Hepatocyte (in vitro differentiated cells): ENCODE measurements at regions not wholly inside any gene's neighbourhood (a gene's known extent, or its start where the extent isn't known, plus 50 kb on each side); places are given as distances from the start of the nearest gene placed in this dataset.

Experiments used
- DNase-seq: peaks from one replicate; pipeline ENCODE4 v3.0.0-alpha.2; 2016; ENCODE audit warnings: low spot score
- H2AFZ ChIP-seq: fragments of 200-600 bp; sonication (generic); 2 replicates; pipeline ENCODE4 v1.6.0; 2016; ENCODE audit warnings: antibody characterized with exemption, mild to moderate bottlenecking
- H3K27ac ChIP-seq: fragments of 200-600 bp; sonication (generic); 2 replicates; pipeline ENCODE4 v1.5.1; 2016; ENCODE audit warnings: mild to moderate bottlenecking
- H3K27me3 ChIP-seq: fragments of 200-600 bp; sonication (generic); 2 replicates; pipeline ENCODE4 v1.6.1; 2016
- H3K36me3 ChIP-seq: fragments of 200-600 bp; sonication (generic); replicated peaks from 2 replicates; pipeline ENCODE4 v1.5.1; 2016; ENCODE audit warnings: low read depth; ENCODE audit not compliant: insufficient read depth
- H3K4me1 ChIP-seq: fragments of 200-600 bp; sonication (generic); 2 replicates; pipeline ENCODE4 v1.5.1; 2016; ENCODE audit warnings: mild to moderate bottlenecking, moderate library complexity; ENCODE audit not compliant: insufficient read depth
- H3K4me2 ChIP-seq: fragments of 200-600 bp; sonication (generic); 2 replicates; pipeline ENCODE4 v1.6.0; 2016
- H3K4me3 ChIP-seq: fragments of 200-600 bp; sonication (generic); 2 replicates; pipeline ENCODE4 v1.5.1; 2016; ENCODE audit warnings: mild to moderate bottlenecking
- H3K79me2 ChIP-seq: fragments of 200-600 bp; sonication (generic); 2 replicates; pipeline ENCODE4 v1.6.0; 2017; ENCODE audit warnings: mild to moderate bottlenecking
- H3K9me2 ChIP-seq: fragments of 200-600 bp; sonication (generic); replicated peaks from 2 replicates; pipeline ENCODE4 v1.6.0; 2017; ENCODE audit warnings: mild to moderate bottlenecking; ENCODE audit not compliant: insufficient read depth
- H3K9me3 ChIP-seq: fragments of 200-600 bp; sonication (generic); 2 replicates; pipeline ENCODE4 v1.5.1; 2016; ENCODE audit warnings: low read depth, mild to moderate bottlenecking
- H4K20me1 ChIP-seq: fragments of 200-600 bp; sonication (generic); 2 replicates; pipeline ENCODE4 v1.6.0; 2016; ENCODE audit warnings: mild to moderate bottlenecking; ENCODE audit not compliant: insufficient read depth, poor library complexity, severe bottlenecking
- EZH2 ChIP-seq: fragments of 200-600 bp; sonication (generic); IDR thresholded peaks from 2 replicates; pipeline ENCODE4 v1.6.1; 2016; ENCODE audit warnings: antibody characterized with exemption, mild to moderate bottlenecking, borderline replicate concordance
- EZH2phosphoT487 ChIP-seq: fragments of 200-600 bp; sonication (generic); IDR thresholded peaks from one replicate; pipeline ENCODE4 v1.6.1; 2018; ENCODE audit warnings: antibody characterized with exemption, mild to moderate bottlenecking, low read depth, moderate library complexity; ENCODE audit not compliant: unreplicated experiment, severe bottlenecking
- WGBS: methylation state at CpG from one replicate; pipeline ENCODE4 v1.1.6; 2016; ENCODE audit warnings: low lambda C conversion rate; ENCODE audit errors: missing lambda C conversion rate; 5-methylcytosine and 5-hydroxymethylcytosine counted together
- TF ChIP-seq, protein P1 (sequence below): fragments of 200-600 bp; sonication (generic); IDR thresholded peaks from 2 replicates; pipeline ENCODE4 v1.5.1; 2016; ENCODE audit warnings: antibody characterized with exemption, mild to moderate bottlenecking; ENCODE audit not compliant: poor library complexity

DNA sequence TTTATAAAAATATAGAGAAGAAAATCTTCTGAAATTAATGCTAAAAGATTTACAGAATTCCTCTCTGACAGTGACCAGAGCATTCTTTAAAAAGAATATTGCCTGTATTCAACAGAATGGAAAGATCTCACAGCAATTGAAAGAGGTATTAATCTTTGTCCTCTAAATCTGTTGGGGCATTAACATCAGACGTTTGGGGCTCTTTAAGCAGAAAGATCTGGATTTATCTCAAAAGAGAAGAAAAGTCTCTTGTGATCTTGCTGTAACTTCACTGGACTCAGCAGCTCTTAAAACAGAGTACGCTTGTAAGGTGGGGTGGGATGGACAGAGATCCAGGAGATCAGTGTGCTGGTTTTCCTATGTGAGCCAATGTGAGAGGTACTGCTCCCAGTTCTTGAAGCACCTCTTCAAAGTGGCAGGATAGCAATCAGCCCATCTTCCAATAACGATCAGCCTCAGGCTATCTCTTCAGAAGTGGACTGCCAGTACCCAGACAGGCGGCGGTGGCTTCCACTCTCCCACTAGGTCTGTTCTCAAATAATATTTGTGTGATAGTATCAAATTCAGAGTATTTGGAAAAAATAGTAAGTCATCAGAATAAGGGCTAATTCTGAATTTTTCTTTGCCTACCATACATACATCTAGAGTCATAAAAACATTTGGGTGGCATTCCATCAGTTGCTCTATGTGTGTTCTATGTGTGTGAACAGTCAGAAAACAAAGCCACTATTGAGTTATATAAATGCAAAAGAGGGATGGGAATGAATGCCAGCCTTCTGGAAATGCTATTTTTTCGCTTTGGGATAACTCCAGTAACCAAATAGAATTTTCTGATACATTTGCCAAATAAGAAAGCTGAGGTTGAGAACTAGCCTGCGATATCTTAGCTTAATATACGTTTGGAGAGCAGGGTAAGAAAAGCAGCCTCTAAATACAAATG lies 237.4 kb upstream of the RGS6 start:
- H3K9me3 ChIP-seq = no peaks in the 10 kb centered on the region
- H4K20me1 ChIP-seq = no peaks in the 10 kb centered on the region
- H3K4me2 ChIP-seq = no peak overlapping the region
- TF ChIP-seq, protein P1, sequence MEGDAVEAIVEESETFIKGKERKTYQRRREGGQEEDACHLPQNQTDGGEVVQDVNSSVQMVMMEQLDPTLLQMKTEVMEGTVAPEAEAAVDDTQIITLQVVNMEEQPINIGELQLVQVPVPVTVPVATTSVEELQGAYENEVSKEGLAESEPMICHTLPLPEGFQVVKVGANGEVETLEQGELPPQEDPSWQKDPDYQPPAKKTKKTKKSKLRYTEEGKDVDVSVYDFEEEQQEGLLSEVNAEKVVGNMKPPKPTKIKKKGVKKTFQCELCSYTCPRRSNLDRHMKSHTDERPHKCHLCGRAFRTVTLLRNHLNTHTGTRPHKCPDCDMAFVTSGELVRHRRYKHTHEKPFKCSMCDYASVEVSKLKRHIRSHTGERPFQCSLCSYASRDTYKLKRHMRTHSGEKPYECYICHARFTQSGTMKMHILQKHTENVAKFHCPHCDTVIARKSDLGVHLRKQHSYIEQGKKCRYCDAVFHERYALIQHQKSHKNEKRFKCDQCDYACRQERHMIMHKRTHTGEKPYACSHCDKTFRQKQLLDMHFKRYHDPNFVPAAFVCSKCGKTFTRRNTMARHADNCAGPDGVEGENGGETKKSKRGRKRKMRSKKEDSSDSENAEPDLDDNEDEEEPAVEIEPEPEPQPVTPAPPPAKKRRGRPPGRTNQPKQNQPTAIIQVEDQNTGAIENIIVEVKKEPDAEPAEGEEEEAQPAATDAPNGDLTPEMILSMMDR = no peak
- TF ChIP-seq EZH2phosphoT487 (no peak), EZH2 (no peak)
- no peaks in the 10 kb centered on the region for H3K79me2 ChIP-seq
- H3K4me1 ChIP-seq = peaks cover 21% of the 10 kb centered on the region
- no peak overlapping the region for H3K4me3 ChIP-seq
- no peak for DNase-seq
- no peaks in the 10 kb centered on the region for H3K36me3 ChIP-seq
- 83% methylated on average over 8 of the region's 8 CpGs for WGBS
- H3K9me2 ChIP-seq = no peaks in the 10 kb centered on the region
- no peak overlapping the region for H2AFZ ChIP-seq
- H3K27ac ChIP-seq = no peak overlapping the region
- H3K27me3 ChIP-seq = no peaks in the 10 kb centered on the region

DNA sequence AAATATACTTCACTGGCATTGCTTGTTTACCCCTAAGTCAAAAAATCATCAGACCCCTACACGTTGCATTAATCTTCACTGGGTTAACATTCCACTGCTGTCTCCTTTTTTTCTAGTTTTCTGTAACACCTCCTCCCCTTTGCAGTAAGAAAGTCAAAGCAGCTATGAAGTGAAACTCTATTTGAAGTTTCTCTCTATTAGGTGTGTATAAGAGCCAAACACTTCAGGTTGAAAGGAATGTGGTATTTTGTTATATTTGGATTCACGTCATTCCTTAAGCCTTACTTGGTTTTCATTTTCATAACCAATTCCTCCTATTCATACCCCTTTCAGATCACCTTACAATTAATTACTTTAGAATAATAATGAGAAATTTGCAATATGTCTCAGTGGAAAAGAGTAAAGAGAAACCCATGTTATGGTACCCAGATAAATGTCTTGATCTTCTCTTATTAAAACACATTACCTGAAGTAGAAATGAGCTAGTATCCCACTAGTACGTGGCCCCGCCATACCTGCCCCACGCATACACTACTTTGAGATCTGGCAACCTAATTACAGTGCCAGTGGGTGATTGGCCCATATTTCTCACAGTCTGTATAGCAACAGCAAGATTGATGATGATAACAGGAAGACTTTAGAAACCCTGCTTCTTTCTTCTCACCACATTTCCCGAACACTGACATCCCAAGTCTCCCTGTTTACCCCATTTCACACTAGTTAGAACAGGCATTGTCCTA lies 236.4 kb upstream of the RGS6 start:
- Histone ChIP-seq H3K4me1 (peaks cover 21% of the 10 kb centered on the region), H3K27me3 (no peaks in the 10 kb centered on the region), H3K4me2 (no peak overlapping the region), H3K9me2 (no peaks in the 10 kb centered on the region), H4K20me1 (no peaks in the 10 kb centered on the region), H3K4me3 (no peak overlapping the region), H3K36me3 (no peaks in the 10 kb centered on the region), H3K9me3 (no peaks in the 10 kb centered on the region), H3K27ac (no peak overlapping the region), H2AFZ (no peak overlapping the region), H3K79me2 (no peaks in the 10 kb centered on the region)
- no peak for DNase-seq
- TF ChIP-seq EZH2phosphoT487 (no peak), EZH2 (no peak)
- TF ChIP-seq, protein P1 = no peak
- 83% methylated on average over 6 of the region's 6 CpGs for WGBS

DNA sequence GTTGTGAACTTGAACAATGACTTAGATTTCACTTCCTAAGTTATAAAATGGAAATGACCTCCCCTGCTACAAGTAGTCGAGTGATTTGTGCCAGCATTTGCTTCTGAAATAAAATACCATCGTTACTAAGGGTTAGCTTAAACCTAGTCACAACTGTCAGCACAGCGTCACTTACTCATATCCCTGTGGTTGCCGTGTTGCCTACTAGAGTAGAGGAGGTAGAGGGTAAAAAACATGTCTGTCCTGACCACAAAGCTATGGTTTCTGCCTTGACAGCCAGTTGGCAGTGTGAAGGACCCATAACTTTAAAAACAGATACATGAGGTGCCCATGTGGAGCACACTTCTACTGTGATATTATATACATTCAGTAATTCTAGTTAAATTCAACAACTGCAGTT lies 234.2 kb upstream of the RGS6 start:
- TF ChIP-seq EZH2phosphoT487 (no peak), EZH2 (no peak)
- TF ChIP-seq, protein P1 = no peak
- Histone ChIP-seq H3K27me3 (no peaks in the 10 kb centered on the region), H2AFZ (no peak overlapping the region), H3K36me3 (no peaks in the 10 kb centered on the region), H3K4me3 (no peak overlapping the region), H3K4me2 (no peak overlapping the region), H3K9me3 (no peaks in the 10 kb centered on the region), H3K9me2 (no peaks in the 10 kb centered on the region), H3K79me2 (no peaks in the 10 kb centered on the region), H3K4me1 (peaks cover 25% of the 10 kb centered on the region), H3K27ac (peak overlapping the region; percentile 0), H4K20me1 (no peaks in the 10 kb centered on the region)
- WGBS = 93% methylated on average over 4 of the region's 4 CpGs
- no peak for DNase-seq
